ENCODE measurements at regions not wholly inside any gene's neighbourhood (a gene's known extent, or its start where the extent isn't known, plus 50 kb on each side); places are given as distances from the start of the nearest gene placed in this dataset.

DNA sequence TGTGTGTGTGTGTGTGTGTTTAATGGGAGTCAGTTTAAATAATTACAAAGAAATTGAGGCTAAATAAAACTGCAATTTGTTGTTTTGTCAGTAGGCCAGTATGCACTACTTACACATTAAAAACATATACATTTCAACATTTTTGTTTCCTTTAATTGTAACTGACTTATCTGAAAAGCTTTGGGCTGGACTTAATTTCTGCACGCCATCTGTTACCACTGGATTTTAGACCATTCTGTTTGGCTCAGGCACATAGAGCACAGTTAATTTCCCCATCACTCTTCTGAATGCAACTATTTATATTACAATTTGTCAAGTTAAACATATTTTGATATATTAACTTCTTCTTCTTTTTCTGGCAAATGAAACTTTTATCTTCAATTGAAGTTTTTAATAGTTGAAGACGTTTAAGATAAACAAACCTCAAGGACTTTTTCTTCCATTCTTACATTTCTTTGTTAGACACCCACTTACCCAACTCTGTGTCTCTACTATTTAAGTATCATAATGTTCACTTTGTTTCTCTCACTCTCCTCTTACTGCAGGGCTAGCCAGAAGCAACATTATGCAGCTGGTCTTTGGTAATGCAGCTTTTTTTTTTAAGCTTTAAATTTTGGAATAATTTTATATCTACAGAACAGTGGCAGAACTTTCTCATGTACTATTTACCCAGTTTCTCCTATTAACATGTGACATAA lies 253.4 kb upstream of the ANKH start:
- no peak for DNase-seq (ENCODE audit: low spot score)
- no peaks in the 10 kb centered on the region for H3K4me1 ChIP-seq (ENCODE audit: insufficient read depth, low read length, poor library complexity, severe bottlenecking)
- ChIA-PET CTCF (no interaction called here), POLR2A (ENCODE audit: low non-redundant PET) (no interaction called here)
- intact Hi-C loops (cut with micrococcal nuclease; ENCODE audit: unreplicated experiment) = no loop called here
- no peak overlapping the region for H3K4me3 ChIP-seq (ENCODE audit: low read depth, low read length, poor library complexity, severe bottlenecking)
- H3K27me3 ChIP-seq (replicated peaks; ENCODE audit: insufficient read depth, low read depth, low read length, poor library complexity) = no peaks in the 10 kb centered on the region
- TF ChIP-seq, protein P1, sequence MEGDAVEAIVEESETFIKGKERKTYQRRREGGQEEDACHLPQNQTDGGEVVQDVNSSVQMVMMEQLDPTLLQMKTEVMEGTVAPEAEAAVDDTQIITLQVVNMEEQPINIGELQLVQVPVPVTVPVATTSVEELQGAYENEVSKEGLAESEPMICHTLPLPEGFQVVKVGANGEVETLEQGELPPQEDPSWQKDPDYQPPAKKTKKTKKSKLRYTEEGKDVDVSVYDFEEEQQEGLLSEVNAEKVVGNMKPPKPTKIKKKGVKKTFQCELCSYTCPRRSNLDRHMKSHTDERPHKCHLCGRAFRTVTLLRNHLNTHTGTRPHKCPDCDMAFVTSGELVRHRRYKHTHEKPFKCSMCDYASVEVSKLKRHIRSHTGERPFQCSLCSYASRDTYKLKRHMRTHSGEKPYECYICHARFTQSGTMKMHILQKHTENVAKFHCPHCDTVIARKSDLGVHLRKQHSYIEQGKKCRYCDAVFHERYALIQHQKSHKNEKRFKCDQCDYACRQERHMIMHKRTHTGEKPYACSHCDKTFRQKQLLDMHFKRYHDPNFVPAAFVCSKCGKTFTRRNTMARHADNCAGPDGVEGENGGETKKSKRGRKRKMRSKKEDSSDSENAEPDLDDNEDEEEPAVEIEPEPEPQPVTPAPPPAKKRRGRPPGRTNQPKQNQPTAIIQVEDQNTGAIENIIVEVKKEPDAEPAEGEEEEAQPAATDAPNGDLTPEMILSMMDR (conservative IDR thresholded peaks at IDR 0.05; ENCODE audit: low read depth, low read length) = no peak
- no peak for TF ChIP-seq EZH2 (IDR thresholded peaks at IDR 0.05; ENCODE audit: borderline replicate concordance, low read depth, low read length, poor library complexity, severe bottlenecking)
- no TSS peak for BruUV-seq (replicated peaks)
- no peaks in the 10 kb centered on the region for H3K9me3 ChIP-seq (ENCODE audit: low read depth, low read length, poor library complexity, severe bottlenecking)
- H3K36me3 ChIP-seq (ENCODE audit: insufficient read depth, low read length, poor library complexity, severe bottlenecking) = no peaks in the 10 kb centered on the region
- H3K27ac ChIP-seq (ENCODE audit: low read depth, low read length, poor library complexity, severe bottlenecking) = no peak overlapping the region

DNA sequence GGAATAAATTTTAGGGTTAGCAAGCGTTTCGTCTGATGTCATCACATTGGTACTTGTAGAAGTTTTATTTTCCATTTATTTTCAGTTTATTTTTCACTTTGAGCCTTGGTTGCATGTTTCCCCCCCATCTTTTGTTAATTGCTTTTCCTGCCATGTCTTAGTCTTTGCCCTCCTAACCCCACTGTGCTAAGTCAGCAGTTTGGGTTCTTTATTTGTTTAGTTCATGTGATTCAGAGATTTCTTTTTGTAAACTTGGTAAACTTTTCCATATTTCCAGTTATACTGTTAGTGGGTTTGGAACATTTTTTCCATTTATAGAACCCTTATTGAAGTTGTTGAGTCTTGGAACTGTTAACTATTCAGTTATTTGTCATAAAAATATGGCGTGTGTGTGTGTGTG lies 252.9 kb upstream of the ANKH start:
- CTCF ChIA-PET = no interaction called here
- no peaks in the 10 kb centered on the region for H3K4me1 ChIP-seq (ENCODE audit: insufficient read depth, low read length, poor library complexity, severe bottlenecking)
- no peaks in the 10 kb centered on the region for H3K36me3 ChIP-seq (ENCODE audit: insufficient read depth, low read length, poor library complexity, severe bottlenecking)
- no peak for DNase-seq (ENCODE audit: low spot score)
- intact Hi-C loops (cut with micrococcal nuclease; ENCODE audit: unreplicated experiment) = no loop called here
- H3K27ac ChIP-seq (ENCODE audit: low read depth, low read length, poor library complexity, severe bottlenecking) = no peak overlapping the region
- TF ChIP-seq EZH2 (IDR thresholded peaks at IDR 0.05; ENCODE audit: borderline replicate concordance, low read depth, low read length, poor library complexity, severe bottlenecking) = no peak
- TF ChIP-seq, protein P1 (conservative IDR thresholded peaks at IDR 0.05; ENCODE audit: low read depth, low read length) = no peak
- no peaks in the 10 kb centered on the region for H3K27me3 ChIP-seq (replicated peaks; ENCODE audit: insufficient read depth, low read depth, low read length, poor library complexity)
- no peak overlapping the region for H3K4me3 ChIP-seq (ENCODE audit: low read depth, low read length, poor library complexity, severe bottlenecking)
- POLR2A ChIA-PET (ENCODE audit: low non-redundant PET) = no interaction called here
- no TSS peak for BruUV-seq (replicated peaks)
- H3K9me3 ChIP-seq (ENCODE audit: low read depth, low read length, poor library complexity, severe bottlenecking) = no peaks in the 10 kb centered on the region

DNA sequence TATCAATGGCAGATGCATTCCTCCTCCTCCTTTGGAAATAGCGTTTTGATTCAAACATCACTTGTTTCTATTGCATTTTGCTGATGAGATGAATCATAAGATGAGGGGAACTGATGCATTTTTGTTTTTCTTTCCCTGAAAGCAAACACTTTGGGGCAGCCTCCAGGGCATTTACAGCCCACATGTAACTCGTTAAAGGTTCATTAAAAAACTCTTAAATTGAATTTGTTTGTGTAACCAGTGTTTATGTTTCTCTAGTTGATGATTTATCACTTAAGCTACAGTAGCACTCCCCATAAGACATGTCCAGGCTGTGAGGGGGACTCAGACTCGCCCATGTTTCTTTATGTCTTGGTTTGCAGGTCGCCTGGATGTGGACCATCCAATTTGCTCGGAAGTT lies 246.1 kb upstream of the ANKH start:
- ChIA-PET POLR2A (ENCODE audit: low non-redundant PET) (no interaction called here), CTCF (no interaction called here)
- H3K36me3 ChIP-seq (ENCODE audit: insufficient read depth, low read length, poor library complexity, severe bottlenecking) = no peaks in the 10 kb centered on the region
- no peak for DNase-seq (ENCODE audit: low spot score)
- BruUV-seq (replicated peaks) = no TSS peak
- intact Hi-C loops (cut with micrococcal nuclease; ENCODE audit: unreplicated experiment) = no loop called here
- no peaks in the 10 kb centered on the region for H3K4me1 ChIP-seq (ENCODE audit: insufficient read depth, low read length, poor library complexity, severe bottlenecking)
- no peak for TF ChIP-seq EZH2 (IDR thresholded peaks at IDR 0.05; ENCODE audit: borderline replicate concordance, low read depth, low read length, poor library complexity, severe bottlenecking)
- TF ChIP-seq, protein P1 (conservative IDR thresholded peaks at IDR 0.05; ENCODE audit: low read depth, low read length) = no peak
- no peak overlapping the region for H3K4me3 ChIP-seq (ENCODE audit: low read depth, low read length, poor library complexity, severe bottlenecking)
- no peak overlapping the region for H3K27ac ChIP-seq (ENCODE audit: low read depth, low read length, poor library complexity, severe bottlenecking)
- H3K27me3 ChIP-seq (replicated peaks; ENCODE audit: insufficient read depth, low read depth, low read length, poor library complexity) = no peaks in the 10 kb centered on the region
- no peaks in the 10 kb centered on the region for H3K9me3 ChIP-seq (ENCODE audit: low read depth, low read length, poor library complexity, severe bottlenecking)
